Ovary (tissue), 7 donors: ENCODE measurements at regions not wholly inside any gene's neighbourhood (a gene's known extent, or its start where the extent isn't known, plus 50 kb on each side); places are given as distances from the start of the nearest gene placed in this dataset.

Experiments used
- DNase-seq, 5 donors: peaks; one replicate each; pipeline ENCODE4 v3.0.0-alpha.2; 2019 to 2020
- H3K27ac ChIP-seq, 2 donors: fragments of 200-600 bp; one replicate each; pipeline versions ENCODE4 v1.5.1 to v1.8.0; 2019 to 2022
- H3K27me3 ChIP-seq: fragments of 200-600 bp; one replicate; pipeline ENCODE4 v1.8.0; 2022
- H3K36me3 ChIP-seq: fragments of 200-600 bp; sonication (generic); one replicate; pipeline ENCODE4 v1.5.1; 2019
- H3K4me1 ChIP-seq: one replicate; pipeline ENCODE4 v1.8.1; 2013; ENCODE audit warnings: mild to moderate bottlenecking, moderate library complexity; ENCODE audit not compliant: insufficient read depth
- H3K4me3 ChIP-seq: fragments of 200-600 bp; sonication (generic); one replicate; pipeline ENCODE4 v1.5.1; 2017
- H3K9me3 ChIP-seq, 2 donors: fragments of 200-600 bp in 1 of 2; sonication (generic) in 1 of 2; one replicate each; pipeline versions ENCODE4 v1.5.1 to v1.8.1; 2013 to 2019; ENCODE audit warnings: mild to moderate bottlenecking in 1 of 2, moderate library complexity in 1 of 2
- EP300 ChIP-seq: sonication (generic); formaldehyde crosslinking; IDR thresholded peaks from one replicate; pipeline ENCODE4 v1.6.1; 2017; ENCODE audit warnings: antibody characterized with exemption
- POLR2A ChIP-seq: fragments of 450-650 bp; IDR thresholded peaks from one replicate; pipeline ENCODE4 v1.6.1; 2017; ENCODE audit warnings: antibody characterized with exemption, mild to moderate bottlenecking, moderate library complexity
- WGBS, 3 donors: extraction: QIAGEN DNeasy Blood & Tissue Kit in 1 of 3; methylation state at CpG; one replicate each; pipeline versions ENCODE4 v1.1.5 to v1.1.7; 2013 to 2017; 5-methylcytosine and 5-hydroxymethylcytosine counted together
- intact Hi-C, 4 donors: fragments of 100-400 bp; cut with DNase I; formaldehyde crosslinking; loops; one replicate each; pipeline versions ENCODE4 v1.11.0 to v1.15.1; 2022 to 2023
- TF ChIP-seq, protein P1 (sequence below), 3 donors: fragments of 450-650 bp in 2 of 3; fragments of 200-600 bp in 1 of 3; IDR thresholded peaks; one replicate each; pipeline versions ENCODE4 v1.5.1 to v1.8.0; 2016 to 2022; ENCODE audit warnings: antibody characterized with exemption in 3 of 3, mild to moderate bottlenecking in 1 of 3
- donor health status: DM: no; HTN: no; CAD: no; lungs with moderate emphysema.
- donor health status: DM: no; HTN: no; CAD: no.
- donor health status: Bipolar disorder and iron deficiency.
- donor health status: DM: no; HTN: no; CAD: no.
- donor health status: DM: yes; HTN: yes; CAD: no.

DNA sequence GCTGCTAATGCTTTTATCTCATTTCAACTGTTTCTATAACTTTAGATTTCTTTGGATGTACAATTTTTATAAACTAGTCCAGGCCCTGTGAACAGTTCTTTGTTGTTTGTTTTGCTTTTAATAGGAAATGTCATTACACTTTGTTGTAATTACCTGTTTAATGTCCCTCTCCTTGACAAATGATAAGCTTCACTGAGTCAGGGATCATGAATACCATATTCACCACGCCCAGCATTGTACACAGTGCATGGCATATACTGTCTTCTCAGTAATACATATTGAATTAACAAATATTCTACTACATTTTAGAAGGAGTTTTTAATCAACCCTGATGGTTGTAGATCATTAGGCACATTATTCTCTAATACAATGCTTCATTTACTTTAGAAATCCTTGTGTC, 1105.0 kb downstream of the MAT2B start:
- no peaks in the 10 kb centered on the region for H3K9me3 ChIP-seq
- TF ChIP-seq, protein P1, sequence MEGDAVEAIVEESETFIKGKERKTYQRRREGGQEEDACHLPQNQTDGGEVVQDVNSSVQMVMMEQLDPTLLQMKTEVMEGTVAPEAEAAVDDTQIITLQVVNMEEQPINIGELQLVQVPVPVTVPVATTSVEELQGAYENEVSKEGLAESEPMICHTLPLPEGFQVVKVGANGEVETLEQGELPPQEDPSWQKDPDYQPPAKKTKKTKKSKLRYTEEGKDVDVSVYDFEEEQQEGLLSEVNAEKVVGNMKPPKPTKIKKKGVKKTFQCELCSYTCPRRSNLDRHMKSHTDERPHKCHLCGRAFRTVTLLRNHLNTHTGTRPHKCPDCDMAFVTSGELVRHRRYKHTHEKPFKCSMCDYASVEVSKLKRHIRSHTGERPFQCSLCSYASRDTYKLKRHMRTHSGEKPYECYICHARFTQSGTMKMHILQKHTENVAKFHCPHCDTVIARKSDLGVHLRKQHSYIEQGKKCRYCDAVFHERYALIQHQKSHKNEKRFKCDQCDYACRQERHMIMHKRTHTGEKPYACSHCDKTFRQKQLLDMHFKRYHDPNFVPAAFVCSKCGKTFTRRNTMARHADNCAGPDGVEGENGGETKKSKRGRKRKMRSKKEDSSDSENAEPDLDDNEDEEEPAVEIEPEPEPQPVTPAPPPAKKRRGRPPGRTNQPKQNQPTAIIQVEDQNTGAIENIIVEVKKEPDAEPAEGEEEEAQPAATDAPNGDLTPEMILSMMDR (IDR thresholded peaks at IDR 0.05): no peak
- no peak for TF ChIP-seq EP300
- TF ChIP-seq POLR2A: no peak

DNA sequence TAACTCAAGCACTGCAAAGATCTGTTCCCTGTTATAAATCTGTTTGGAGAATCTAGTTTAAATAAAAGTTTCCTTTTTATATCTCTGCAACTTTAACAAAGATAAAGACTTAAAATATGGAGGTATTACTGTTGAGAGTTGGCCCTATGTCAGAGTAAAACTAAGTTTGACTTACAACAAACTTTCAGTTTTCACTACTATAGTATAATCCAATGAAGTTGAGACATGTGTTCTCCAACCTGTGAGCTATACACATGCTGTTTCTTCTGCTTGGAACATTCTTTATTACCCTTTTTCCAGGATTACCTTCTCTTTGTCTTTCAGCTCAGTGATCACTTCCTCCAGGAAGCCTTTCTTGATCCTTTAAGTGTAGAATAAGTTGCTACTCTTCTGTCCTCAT, 1109.3 kb downstream of the MAT2B start:
- Histone ChIP-seq H3K36me3 (no peaks in the 10 kb centered on the region), H3K27ac (no peak overlapping the region), H3K4me1 (no peaks in the 10 kb centered on the region), H3K27me3 (no peaks in the 10 kb centered on the region), H3K9me3 (no peaks in the 10 kb centered on the region), H3K4me3 (no peak overlapping the region)
- TF ChIP-seq POLR2A (no peak), EP300 (no peak)
- TF ChIP-seq, protein P1 (IDR thresholded peaks at IDR 0.05): no peak
- intact Hi-C loops: no loop called here
- no peak for DNase-seq

More for the DNA sequence above, 1105.0 kb downstream of the MAT2B start:
- no peaks in the 10 kb centered on the region for H3K36me3 ChIP-seq
- WGBS, 3 donors: 76 to 90% (median 81%) methylated on average over 1 of the region's 1 CpG
- no peaks in the 10 kb centered on the region for H3K4me1 ChIP-seq
- intact Hi-C loops: no loop called here
- H3K4me3 ChIP-seq: no peak overlapping the region
- DNase-seq: no peak
- H3K27me3 ChIP-seq: no peaks in the 10 kb centered on the region
- no peak overlapping the region for H3K27ac ChIP-seq

DNA sequence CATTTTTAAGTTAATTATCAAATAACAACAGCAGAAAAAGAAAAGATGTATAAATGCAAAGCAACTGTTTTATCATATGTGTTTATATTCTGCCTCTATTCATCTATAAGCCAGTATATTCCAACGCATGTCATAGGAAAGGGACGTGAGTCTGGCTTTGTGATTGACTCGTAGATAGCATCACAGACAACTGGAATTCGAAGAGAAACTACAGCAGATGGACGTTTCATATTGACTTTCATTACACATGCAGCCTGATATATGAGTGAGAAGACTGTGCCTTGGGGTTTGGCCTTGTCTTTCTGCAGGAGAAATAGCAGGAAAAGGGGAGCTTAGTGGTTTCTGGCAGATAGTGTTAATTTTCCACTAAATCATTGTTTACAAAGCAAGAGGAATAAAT, 1111.9 kb downstream of the MAT2B start:
- TF ChIP-seq POLR2A (no peak), EP300 (no peak)
- TF ChIP-seq, protein P1 (IDR thresholded peaks at IDR 0.05): no peak
- intact Hi-C loops: no loop called here
- H3K4me1 ChIP-seq: no peaks in the 10 kb centered on the region
- 70 to 78% (median 73%) methylated on average over 5 of the region's 5 CpGs for WGBS, 3 donors
- H3K4me3 ChIP-seq: no peak overlapping the region
- no peaks in the 10 kb centered on the region for H3K36me3 ChIP-seq
- no peak overlapping the region for H3K27ac ChIP-seq
- DNase-seq: no peak
- H3K27me3 ChIP-seq: no peaks in the 10 kb centered on the region
- no peaks in the 10 kb centered on the region for H3K9me3 ChIP-seq

DNA sequence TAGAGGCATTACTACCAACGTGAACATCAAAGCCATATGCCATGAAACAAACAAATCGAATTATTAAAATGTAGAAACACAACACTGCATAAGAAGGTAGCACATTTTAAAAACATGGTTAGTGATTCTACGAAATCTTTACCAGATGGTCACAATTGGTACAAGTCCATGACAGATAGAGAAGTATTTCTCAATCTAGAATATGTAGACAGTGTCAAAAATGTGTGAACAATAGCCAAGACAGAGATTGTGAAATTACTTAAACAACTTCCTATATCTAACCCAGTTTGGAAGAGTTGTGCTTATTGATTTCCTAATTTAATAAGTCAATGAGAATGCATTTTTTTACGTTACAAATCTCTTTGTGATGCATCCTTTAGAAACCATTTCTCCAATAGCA, 1121.6 kb downstream of the MAT2B start:
- H3K27ac ChIP-seq: no peak overlapping the region
- no peaks in the 10 kb centered on the region for H3K4me1 ChIP-seq
- H3K27me3 ChIP-seq: no peaks in the 10 kb centered on the region
- H3K4me3 ChIP-seq: no peak overlapping the region
- H3K9me3 ChIP-seq: no peaks in the 10 kb centered on the region
- no peaks in the 10 kb centered on the region for H3K36me3 ChIP-seq
- TF ChIP-seq, protein P1 (IDR thresholded peaks at IDR 0.05): no peak
- no peak for TF ChIP-seq EP300
- TF ChIP-seq POLR2A: no peak
- 87 to 89% (median 88%) methylated on average over 4 of the region's 4 CpGs for WGBS, 3 donors
- no peak for DNase-seq
- intact Hi-C loops: no loop called here

DNA sequence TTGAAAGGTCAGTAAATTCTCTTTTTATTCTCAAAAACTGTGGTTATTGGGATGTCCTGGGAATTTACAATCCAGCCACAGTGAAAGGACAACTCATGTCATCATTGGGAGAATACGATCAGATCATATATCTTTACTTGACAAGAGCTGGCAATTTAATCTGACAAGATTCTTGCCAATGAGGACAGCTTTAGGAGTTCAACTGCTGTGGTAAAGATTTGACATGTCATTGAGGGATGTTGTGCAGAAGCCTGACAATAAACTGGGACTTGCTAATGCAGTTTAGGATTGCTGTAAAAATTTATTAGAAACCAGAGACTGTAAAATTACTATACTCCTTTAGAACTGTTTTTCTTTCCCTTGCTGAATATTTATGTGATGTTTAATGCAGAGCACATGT, 1131.0 kb downstream of the MAT2B start:
- DNase-seq: no peak
- TF ChIP-seq POLR2A (no peak), EP300 (no peak)
- TF ChIP-seq, protein P1 (IDR thresholded peaks at IDR 0.05): no peak
- H3K27me3 ChIP-seq: no peaks in the 10 kb centered on the region
- no peak overlapping the region for H3K27ac ChIP-seq
- no peak overlapping the region for H3K4me3 ChIP-seq
- 60 to 73% (median 69%) methylated on average over 1 of the region's 1 CpG for WGBS, 3 donors
- intact Hi-C loops: no loop called here
- no peaks in the 10 kb centered on the region for H3K9me3 ChIP-seq
- H3K4me1 ChIP-seq: no peaks in the 10 kb centered on the region
- no peaks in the 10 kb centered on the region for H3K36me3 ChIP-seq
